ENCODE measurements at regions not wholly inside any gene's neighbourhood (a gene's known extent, or its start where the extent isn't known, plus 50 kb on each side); places are given as distances from the start of the nearest gene placed in this dataset.

DNA sequence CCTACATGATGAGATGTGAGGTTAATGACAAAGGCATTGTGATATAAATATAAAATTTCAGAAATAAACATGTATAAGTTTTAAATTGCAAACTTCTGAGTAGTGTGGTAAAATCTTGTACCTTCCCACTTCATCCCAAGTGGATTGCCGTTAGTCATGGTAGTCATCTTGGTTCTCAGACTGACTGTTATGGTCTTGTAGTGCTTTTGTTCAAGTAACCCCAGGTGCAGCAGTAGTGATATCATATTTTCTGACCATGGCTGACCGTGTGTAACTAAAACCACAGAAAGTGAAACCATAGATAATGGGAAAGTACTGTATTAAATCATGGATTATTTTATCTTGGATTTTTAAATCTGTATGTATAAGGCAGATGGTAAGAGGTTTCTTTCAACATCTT lies 74.8 kb upstream of the SLIT2 start:
- TF ChIP-seq, protein P1, sequence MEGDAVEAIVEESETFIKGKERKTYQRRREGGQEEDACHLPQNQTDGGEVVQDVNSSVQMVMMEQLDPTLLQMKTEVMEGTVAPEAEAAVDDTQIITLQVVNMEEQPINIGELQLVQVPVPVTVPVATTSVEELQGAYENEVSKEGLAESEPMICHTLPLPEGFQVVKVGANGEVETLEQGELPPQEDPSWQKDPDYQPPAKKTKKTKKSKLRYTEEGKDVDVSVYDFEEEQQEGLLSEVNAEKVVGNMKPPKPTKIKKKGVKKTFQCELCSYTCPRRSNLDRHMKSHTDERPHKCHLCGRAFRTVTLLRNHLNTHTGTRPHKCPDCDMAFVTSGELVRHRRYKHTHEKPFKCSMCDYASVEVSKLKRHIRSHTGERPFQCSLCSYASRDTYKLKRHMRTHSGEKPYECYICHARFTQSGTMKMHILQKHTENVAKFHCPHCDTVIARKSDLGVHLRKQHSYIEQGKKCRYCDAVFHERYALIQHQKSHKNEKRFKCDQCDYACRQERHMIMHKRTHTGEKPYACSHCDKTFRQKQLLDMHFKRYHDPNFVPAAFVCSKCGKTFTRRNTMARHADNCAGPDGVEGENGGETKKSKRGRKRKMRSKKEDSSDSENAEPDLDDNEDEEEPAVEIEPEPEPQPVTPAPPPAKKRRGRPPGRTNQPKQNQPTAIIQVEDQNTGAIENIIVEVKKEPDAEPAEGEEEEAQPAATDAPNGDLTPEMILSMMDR (IDR thresholded peaks at IDR 0.05), result no peak
- no peak for TF ChIP-seq POLR2A (IDR thresholded peaks at IDR 0.05)

Measured in heart left ventricle (tissue), 13 donors.